Osteoblast (primary cell): ENCODE measurements at regions not wholly inside any gene's neighbourhood (a gene's known extent, or its start where the extent isn't known, plus 50 kb on each side); places are given as distances from the start of the nearest gene placed in this dataset.
"Not testable (repeated sequence)": the region's sequence is repeated elsewhere in the genome, so short reads cannot be mapped to it uniquely, and the experiment has no call there.

Experiments
- DNase-seq: peaks from one replicate; pipeline ENCODE4 v3.0.0; 2011; ENCODE audit warnings: low spot score, mixed read lengths; ENCODE audit not compliant: insufficient read length; ENCODE audit errors: missing footprints
- H2AFZ ChIP-seq: 2 replicates; pipeline ENCODE4 v1.6.0; 2011; ENCODE audit warnings: mild to moderate bottlenecking, low read length
- H3K27ac ChIP-seq: 2 replicates; pipeline ENCODE4 v1.5.1; 2011; ENCODE audit warnings: mild to moderate bottlenecking, low read depth, low read length, moderate library complexity
- H3K27me3 ChIP-seq: 2 replicates; pipeline ENCODE4 v1.6.0; 2012; ENCODE audit warnings: mild to moderate bottlenecking, control low read depth, inconsistent platforms, low read length, moderate library complexity; ENCODE audit not compliant: insufficient read depth
- H3K36me3 ChIP-seq: 2 replicates; pipeline ENCODE4 v1.5.1; 2011; ENCODE audit warnings: mild to moderate bottlenecking, low read length, control low read depth, moderate library complexity; ENCODE audit not compliant: insufficient read depth
- H3K4me1 ChIP-seq: 2 replicates; pipeline ENCODE4 v1.5.1; 2011; ENCODE audit warnings: mild to moderate bottlenecking, low read length, control low read depth, moderate library complexity; ENCODE audit not compliant: insufficient read depth
- H3K4me2 ChIP-seq: 2 replicates; pipeline ENCODE4 v1.6.0; 2011; ENCODE audit warnings: mild to moderate bottlenecking, low read length; ENCODE audit not compliant: insufficient read depth
- H3K4me3 ChIP-seq: fragments of 200-600 bp; sonication (generic); 3 replicates; pipeline ENCODE4 v1.5.1; 2012; ENCODE audit warnings: mild to moderate bottlenecking, low read length, inconsistent platforms; ENCODE audit not compliant: insufficient read depth
- H3K79me2 ChIP-seq: 2 replicates; pipeline ENCODE4 v1.6.0; 2012; ENCODE audit warnings: mild to moderate bottlenecking, low read length, control low read depth, inconsistent platforms; ENCODE audit not compliant: insufficient read depth
- H3K9me3 ChIP-seq: 2 replicates; pipeline ENCODE4 v1.5.1; 2011; ENCODE audit warnings: low read depth, low read length, control low read depth
- H4K20me1 ChIP-seq: 2 replicates; pipeline ENCODE4 v1.6.0; 2012; ENCODE audit warnings: mild to moderate bottlenecking, low read length, control low read depth; ENCODE audit not compliant: insufficient read depth
- CTCF ChIP-seq: IDR thresholded peaks from 2 replicates; pipeline ENCODE4 v1.5.1; 2011; ENCODE audit warnings: mild to moderate bottlenecking, low read depth, low read length, moderate library complexity; ENCODE audit errors: extremely low read depth

- no peaks in the 10 kb centered on the region for H3K4me1 ChIP-seq
- H3K4me2 ChIP-seq: no peak overlapping the region
- no peak for TF ChIP-seq CTCF
- no peaks in the 10 kb centered on the region for H3K79me2 ChIP-seq
- H3K4me3 ChIP-seq: no peak overlapping the region
- H4K20me1 ChIP-seq: no peaks in the 10 kb centered on the region
- no peak overlapping the region for H2AFZ ChIP-seq
- H3K36me3 ChIP-seq: no peaks in the 10 kb centered on the region
- H3K27ac ChIP-seq: no peak overlapping the region
- no peaks in the 10 kb centered on the region for H3K27me3 ChIP-seq
- no peaks in the 10 kb centered on the region for H3K9me3 ChIP-seq
- no peak for DNase-seq
Measured at GRCh38 chr10:55747244-55747643, 613.8 kb downstream of the ZWINT start.

- H3K4me1 ChIP-seq: no peaks in the 10 kb centered on the region
- no peak overlapping the region for H3K4me3 ChIP-seq
- H3K27me3 ChIP-seq: no peaks in the 10 kb centered on the region
- DNase-seq: no peak
- TF ChIP-seq CTCF: no peak
- H3K9me3 ChIP-seq: no peaks in the 10 kb centered on the region
- H4K20me1 ChIP-seq: no peaks in the 10 kb centered on the region
- no peaks in the 10 kb centered on the region for H3K79me2 ChIP-seq
- H3K36me3 ChIP-seq: no peaks in the 10 kb centered on the region
- no peak overlapping the region for H3K27ac ChIP-seq
- H2AFZ ChIP-seq: no peak overlapping the region
- H3K4me2 ChIP-seq: no peak overlapping the region
Measured at GRCh38 chr10:55746002-55746401, 615.1 kb downstream of the ZWINT start.

GRCh38 chr10:55742487-55742886 lies 618.6 kb downstream of the ZWINT start:
- no peak for DNase-seq
- no peak overlapping the region for H2AFZ ChIP-seq
- H3K9me3 ChIP-seq: no peaks in the 10 kb centered on the region
- H3K4me3 ChIP-seq: no peak overlapping the region
- no peak overlapping the region for H3K27ac ChIP-seq
- no peaks in the 10 kb centered on the region for H3K79me2 ChIP-seq
- H3K27me3 ChIP-seq: no peaks in the 10 kb centered on the region
- H3K4me1 ChIP-seq: no peaks in the 10 kb centered on the region
- H4K20me1 ChIP-seq: no peaks in the 10 kb centered on the region
- no peak for TF ChIP-seq CTCF
- no peak overlapping the region for H3K4me2 ChIP-seq
- H3K36me3 ChIP-seq: no peaks in the 10 kb centered on the region

- H3K27ac ChIP-seq, H3K4me3 ChIP-seq, H3K4me2 ChIP-seq, H3K36me3 ChIP-seq, H3K9me3 ChIP-seq, H2AFZ ChIP-seq, H4K20me1 ChIP-seq, H3K27me3 ChIP-seq, DNase-seq, H3K79me2 ChIP-seq, H3K4me1 ChIP-seq: not testable (repeated sequence)
Measured at GRCh38 chr10:55740767-55741166, 620.3 kb downstream of the ZWINT start.

- H3K9me3 ChIP-seq: peaks cover 3% of the 10 kb centered on the region
- H3K4me2 ChIP-seq: no peak overlapping the region
- no peak overlapping the region for H3K27ac ChIP-seq
- H4K20me1 ChIP-seq: no peaks in the 10 kb centered on the region
- H3K36me3 ChIP-seq: no peaks in the 10 kb centered on the region
- TF ChIP-seq CTCF: no peak
- no peaks in the 10 kb centered on the region for H3K79me2 ChIP-seq
- DNase-seq: peak; percentile 2
- no peak overlapping the region for H2AFZ ChIP-seq
- H3K4me1 ChIP-seq: no peaks in the 10 kb centered on the region
- H3K4me3 ChIP-seq: no peak overlapping the region
- no peaks in the 10 kb centered on the region for H3K27me3 ChIP-seq
Measured at GRCh38 chr10:55740110-55740509, 620.9 kb downstream of the ZWINT start.
